MM.1S (cell line): ENCODE measurements at regions not wholly inside any gene's neighbourhood (a gene's known extent, or its start where the extent isn't known, plus 50 kb on each side); places are given as distances from the start of the nearest gene placed in this dataset.

Experiments used
- DNase-seq: peaks from one replicate; pipeline ENCODE4 v3.0.0-alpha.2; 2015
- H2AFZ ChIP-seq: fragments of 300-600 bp; sonication (generic); 2 replicates; pipeline ENCODE4 v1.6.0; 2016; ENCODE audit warnings: antibody characterized with exemption, low read length
- H3F3A ChIP-seq: fragments of 300-600 bp; sonication (generic); 2 replicates; pipeline ENCODE4 v1.6.1; 2016; ENCODE audit warnings: mild to moderate bottlenecking, antibody characterized with exemption, low read length, moderate library complexity, mixed read lengths; ENCODE audit not compliant: insufficient read depth
- H3K27ac ChIP-seq: fragments of 300-600 bp; sonication (generic); 2 replicates; pipeline ENCODE4 v1.5.1; 2016; ENCODE audit warnings: mild to moderate bottlenecking, low read length
- H3K27me3 ChIP-seq: fragments of 300-600 bp; sonication (generic); replicated peaks from 2 replicates; pipeline ENCODE4 v1.6.0; 2016; ENCODE audit warnings: low read length; ENCODE audit not compliant: insufficient read depth
- H3K36me3 ChIP-seq: fragments of 300-600 bp; sonication (generic); replicated peaks from 2 replicates; pipeline ENCODE4 v1.6.1; 2016; ENCODE audit warnings: mild to moderate bottlenecking, low read length, mixed read lengths; ENCODE audit not compliant: insufficient read depth
- H3K4me1 ChIP-seq: fragments of 300-600 bp; sonication (generic); 2 replicates; pipeline ENCODE4 v1.6.1; 2016; ENCODE audit warnings: low read length, mixed read lengths
- H3K4me2 ChIP-seq: fragments of 300-600 bp; sonication (generic); 2 replicates; pipeline ENCODE4 v1.6.0; 2016; ENCODE audit warnings: low read depth, low read length
- H3K4me3 ChIP-seq: fragments of 300-600 bp; sonication (generic); 2 replicates; pipeline ENCODE4 v1.5.1; 2016; ENCODE audit warnings: low read length, mixed read lengths
- H3K79me2 ChIP-seq: fragments of 300-600 bp; sonication (generic); 2 replicates; pipeline ENCODE4 v1.6.1; 2016; ENCODE audit warnings: mixed run types, low read length, mixed read lengths
- H3K9ac ChIP-seq: fragments of 300-600 bp; sonication (generic); 2 replicates; pipeline ENCODE4 v1.6.1; 2016; ENCODE audit warnings: low read length, mixed read lengths
- H3K9me2 ChIP-seq: fragments of 300-600 bp; sonication (generic); replicated peaks from 2 replicates; pipeline ENCODE4 v1.6.1; 2016; ENCODE audit warnings: mild to moderate bottlenecking, low read length, mixed read lengths; ENCODE audit not compliant: insufficient read depth
- H3K9me3 ChIP-seq: fragments of 300-600 bp; sonication (generic); replicated peaks from 2 replicates; pipeline ENCODE4 v1.6.1; 2016; ENCODE audit warnings: mild to moderate bottlenecking, low read length, mixed read lengths; ENCODE audit not compliant: insufficient read depth
- H4K20me1 ChIP-seq: fragments of 300-600 bp; sonication (generic); 2 replicates; pipeline ENCODE4 v1.6.1; 2016; ENCODE audit warnings: mild to moderate bottlenecking, low read length, moderate library complexity, mixed read lengths; ENCODE audit not compliant: insufficient read depth
- EZH2 ChIP-seq: fragments of 300-600 bp; sonication (generic); optimal IDR thresholded peaks from 2 replicates; pipeline ENCODE3; 2017; ENCODE audit warnings: low read depth, mild to moderate bottlenecking, antibody characterized with exemption, low read length, mixed read lengths
- EZH2phosphoT487 ChIP-seq: fragments of 300-600 bp; sonication (generic); IDR thresholded peaks from 2 replicates; pipeline ENCODE4 v1.6.1; 2018; ENCODE audit warnings: antibody characterized with exemption, low read length
- TF ChIP-seq, protein P1 (sequence below): fragments of 300-600 bp; sonication (generic); IDR thresholded peaks from 2 replicates; pipeline ENCODE4 v1.5.1; 2016; ENCODE audit warnings: antibody characterized with exemption, low read length, mixed read lengths

DNA sequence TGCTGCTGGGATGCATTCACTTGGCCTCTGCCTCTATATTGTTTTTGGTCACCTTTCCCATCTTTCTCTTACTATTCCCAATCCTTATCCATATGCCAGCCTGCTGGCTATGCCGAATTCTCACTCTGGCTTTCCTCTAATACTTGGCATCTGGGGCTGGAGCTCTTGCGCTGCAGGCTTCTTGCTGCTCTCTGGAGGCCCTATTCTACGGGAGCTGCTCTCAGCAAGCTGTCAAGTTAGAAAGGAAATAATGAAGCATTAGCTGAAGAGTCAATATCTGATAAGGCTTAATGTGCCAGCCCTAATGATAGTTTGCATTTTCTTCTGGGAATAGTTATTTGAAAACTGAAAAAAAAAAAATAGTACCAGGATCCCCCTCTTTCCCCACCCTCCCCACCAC lies 125.3 kb upstream of the CYYR1 start:
- Histone ChIP-seq H3K27ac (no peak overlapping the region), H3K9me2 (no peaks in the 10 kb centered on the region), H3K4me2 (no peak overlapping the region), H3K9me3 (no peaks in the 10 kb centered on the region), H3K79me2 (no peaks in the 10 kb centered on the region), H2AFZ (no peak overlapping the region), H3K4me1 (no peaks in the 10 kb centered on the region), H3K27me3 (no peaks in the 10 kb centered on the region), H3F3A (no peaks in the 10 kb centered on the region), H3K36me3 (no peaks in the 10 kb centered on the region), H4K20me1 (no peaks in the 10 kb centered on the region), H3K9ac (no peak overlapping the region), H3K4me3 (no peak overlapping the region)
- DNase-seq, result no peak
- TF ChIP-seq EZH2 (no peak), EZH2phosphoT487 (no peak)
- TF ChIP-seq, protein P1, sequence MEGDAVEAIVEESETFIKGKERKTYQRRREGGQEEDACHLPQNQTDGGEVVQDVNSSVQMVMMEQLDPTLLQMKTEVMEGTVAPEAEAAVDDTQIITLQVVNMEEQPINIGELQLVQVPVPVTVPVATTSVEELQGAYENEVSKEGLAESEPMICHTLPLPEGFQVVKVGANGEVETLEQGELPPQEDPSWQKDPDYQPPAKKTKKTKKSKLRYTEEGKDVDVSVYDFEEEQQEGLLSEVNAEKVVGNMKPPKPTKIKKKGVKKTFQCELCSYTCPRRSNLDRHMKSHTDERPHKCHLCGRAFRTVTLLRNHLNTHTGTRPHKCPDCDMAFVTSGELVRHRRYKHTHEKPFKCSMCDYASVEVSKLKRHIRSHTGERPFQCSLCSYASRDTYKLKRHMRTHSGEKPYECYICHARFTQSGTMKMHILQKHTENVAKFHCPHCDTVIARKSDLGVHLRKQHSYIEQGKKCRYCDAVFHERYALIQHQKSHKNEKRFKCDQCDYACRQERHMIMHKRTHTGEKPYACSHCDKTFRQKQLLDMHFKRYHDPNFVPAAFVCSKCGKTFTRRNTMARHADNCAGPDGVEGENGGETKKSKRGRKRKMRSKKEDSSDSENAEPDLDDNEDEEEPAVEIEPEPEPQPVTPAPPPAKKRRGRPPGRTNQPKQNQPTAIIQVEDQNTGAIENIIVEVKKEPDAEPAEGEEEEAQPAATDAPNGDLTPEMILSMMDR, result no peak

DNA sequence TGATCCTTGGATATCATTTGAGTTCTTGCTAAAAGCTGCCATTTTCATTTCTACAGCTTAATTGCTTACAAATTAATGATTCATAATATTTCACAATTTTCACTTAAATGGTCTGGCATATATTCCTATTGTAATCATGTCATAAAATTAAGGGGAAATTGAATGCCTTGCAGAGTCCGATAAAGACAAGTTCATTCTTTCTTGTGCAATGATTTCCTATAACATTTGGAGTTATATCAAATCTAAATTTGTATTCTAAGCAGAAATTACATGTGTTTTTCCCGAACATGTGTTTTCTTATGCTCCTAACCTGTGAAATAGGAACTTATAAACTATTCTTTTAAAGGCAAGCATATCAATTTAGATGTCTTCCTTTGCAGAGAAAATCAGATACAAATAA lies 118.3 kb upstream of the CYYR1 start:
- Histone ChIP-seq H3K27ac (no peak overlapping the region), H3K79me2 (no peaks in the 10 kb centered on the region), H3K4me1 (no peaks in the 10 kb centered on the region), H3K4me3 (no peak overlapping the region), H3K9me2 (no peaks in the 10 kb centered on the region), H3K9me3 (no peaks in the 10 kb centered on the region), H3F3A (no peaks in the 10 kb centered on the region), H2AFZ (no peak overlapping the region), H4K20me1 (no peaks in the 10 kb centered on the region), H3K4me2 (no peak overlapping the region), H3K27me3 (no peaks in the 10 kb centered on the region), H3K36me3 (no peaks in the 10 kb centered on the region), H3K9ac (no peak overlapping the region)
- no peak for DNase-seq
- TF ChIP-seq, protein P1, result no peak
- TF ChIP-seq EZH2phosphoT487 (no peak), EZH2 (no peak)

DNA sequence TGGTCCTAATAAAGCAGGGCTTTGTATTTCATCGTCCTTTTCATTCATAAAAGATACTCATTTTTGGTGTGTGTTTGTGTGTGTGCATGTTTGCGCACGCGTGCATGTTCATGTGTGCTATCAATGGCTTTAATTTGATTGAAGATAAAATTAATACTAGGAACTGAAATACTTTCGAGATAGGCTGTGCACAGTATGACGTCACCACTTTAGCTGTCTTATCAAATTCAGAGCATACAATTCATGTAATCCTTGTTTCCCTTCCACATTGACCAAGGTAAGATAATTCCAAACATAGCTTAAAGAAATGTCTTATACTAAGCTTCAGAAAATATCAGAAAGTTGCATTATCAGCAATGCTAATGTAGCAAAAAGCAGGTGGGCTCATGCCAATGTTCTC lies 113.6 kb upstream of the CYYR1 start:
- H3K4me1 ChIP-seq, result no peaks in the 10 kb centered on the region
- H3K27me3 ChIP-seq, result no peaks in the 10 kb centered on the region
- no peak overlapping the region; the same call in 1 of the 2 replicates for H2AFZ ChIP-seq
- H3K9me3 ChIP-seq, result no peaks in the 10 kb centered on the region
- no peaks in the 10 kb centered on the region for H3K79me2 ChIP-seq
- H3K9ac ChIP-seq, result no peak overlapping the region
- H3K4me2 ChIP-seq, result no peak overlapping the region
- no peaks in the 10 kb centered on the region for H3K36me3 ChIP-seq
- H3K27ac ChIP-seq, result no peak overlapping the region
- no peaks in the 10 kb centered on the region for H3K9me2 ChIP-seq
- TF ChIP-seq, protein P1, result no peak
- TF ChIP-seq EZH2phosphoT487 (no peak), EZH2 (no peak)
- DNase-seq, result no peak
- no peaks in the 10 kb centered on the region for H4K20me1 ChIP-seq
- no peak overlapping the region for H3K4me3 ChIP-seq
- H3F3A ChIP-seq, result no peaks in the 10 kb centered on the region

GRCh38 chr21:26686278-26686677 lies 113.2 kb upstream of the CYYR1 start:
- TF ChIP-seq EZH2phosphoT487 (no peak), EZH2 (no peak)
- TF ChIP-seq, protein P1, result no peak
- Histone ChIP-seq H3K4me2 (peak overlapping the region; percentile 32; the same call in 1 of the 2 replicates), H3K9ac (no peak overlapping the region), H3K79me2 (no peaks in the 10 kb centered on the region), H3K9me3 (no peaks in the 10 kb centered on the region), H3K4me1 (no peaks in the 10 kb centered on the region), H3K27me3 (no peaks in the 10 kb centered on the region), H3K27ac (no peak overlapping the region), H3K36me3 (no peaks in the 10 kb centered on the region), H4K20me1 (no peaks in the 10 kb centered on the region), H3F3A (no peaks in the 10 kb centered on the region), H3K4me3 (peak overlapping the region; percentile 23; the same call in 1 of the 2 replicates), H2AFZ (peak overlapping the region; percentile 72), H3K9me2 (no peaks in the 10 kb centered on the region)
- DNase-seq, result peak; percentile 89
